GM12892 (cell line): ENCODE measurements at regions not wholly inside any gene's neighbourhood (a gene's known extent, or its start where the extent isn't known, plus 50 kb on each side); places are given as distances from the start of the nearest gene placed in this dataset.

ENCODE experiments used
- POLR2A ChIP-seq: IDR thresholded peaks from 2 replicates; pipeline ENCODE4 v1.6.1; 2011; ENCODE audit warnings: low read depth, low read length, control low read depth
- POLR2AphosphoS5 ChIP-seq: IDR thresholded peaks from 2 replicates; pipeline ENCODE4 v1.6.1; 2011; ENCODE audit warnings: low read depth, low read length, control low read depth

GRCh38 chr11:42114927-42115326 lies 655.5 kb upstream of the LRRC4C start:
- TF ChIP-seq POLR2A, result no peak
- no peak for TF ChIP-seq POLR2AphosphoS5
